ENCODE measurements at regions not wholly inside any gene's neighbourhood (a gene's known extent, or its start where the extent isn't known, plus 50 kb on each side); places are given as distances from the start of the nearest gene placed in this dataset.
A peak's percentile ranks its signal among the peaks of the same experiment; 100 is the strongest.
"Not testable (repeated sequence)": the region's sequence is repeated elsewhere in the genome, so short reads cannot be mapped to it uniquely, and the experiment has no call there.

DNA sequence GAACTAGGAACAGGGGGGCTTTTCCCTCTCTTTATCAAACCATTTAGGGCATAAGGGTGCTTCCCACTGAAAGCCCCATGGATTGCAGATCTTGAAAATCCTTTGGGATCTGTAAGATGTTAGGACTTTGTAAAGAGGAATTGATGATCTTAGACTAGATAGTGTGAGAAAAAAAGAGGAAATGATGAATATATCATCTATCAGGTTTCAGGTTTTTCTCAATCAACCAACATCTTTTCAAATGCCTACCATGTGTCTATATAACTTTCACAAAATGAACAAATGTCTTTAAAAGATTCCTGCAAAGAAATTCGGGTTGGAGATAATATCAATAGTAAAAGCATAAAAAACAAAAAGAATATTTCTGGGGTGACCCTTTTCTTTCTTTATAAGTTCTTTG lies 50.1 kb downstream of the KCNC4 start:
- DNase-seq (ENCODE audit: low spot score) = no peak

DNA sequence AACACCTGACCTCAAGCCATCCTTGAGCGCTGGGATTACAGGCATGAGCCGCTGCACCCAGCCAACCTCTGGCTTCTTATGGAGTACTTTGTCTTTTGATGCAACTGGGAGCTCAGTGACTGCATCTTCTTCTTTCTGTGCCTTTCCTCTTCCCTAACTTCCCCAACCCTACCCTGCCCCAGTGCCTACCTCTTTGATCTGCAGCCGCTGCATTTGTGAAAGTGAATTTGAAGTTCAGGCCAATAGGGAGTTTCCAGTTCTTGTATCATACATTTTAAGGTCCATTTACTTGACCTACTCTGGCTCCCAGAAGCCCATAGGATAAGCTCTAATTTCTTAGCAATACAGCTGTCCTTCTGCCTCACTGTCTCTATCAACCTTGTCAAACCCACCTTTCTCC lies 52.2 kb downstream of the KCNC4 start:
- DNase-seq (ENCODE audit: low spot score) = no peak

DNA sequence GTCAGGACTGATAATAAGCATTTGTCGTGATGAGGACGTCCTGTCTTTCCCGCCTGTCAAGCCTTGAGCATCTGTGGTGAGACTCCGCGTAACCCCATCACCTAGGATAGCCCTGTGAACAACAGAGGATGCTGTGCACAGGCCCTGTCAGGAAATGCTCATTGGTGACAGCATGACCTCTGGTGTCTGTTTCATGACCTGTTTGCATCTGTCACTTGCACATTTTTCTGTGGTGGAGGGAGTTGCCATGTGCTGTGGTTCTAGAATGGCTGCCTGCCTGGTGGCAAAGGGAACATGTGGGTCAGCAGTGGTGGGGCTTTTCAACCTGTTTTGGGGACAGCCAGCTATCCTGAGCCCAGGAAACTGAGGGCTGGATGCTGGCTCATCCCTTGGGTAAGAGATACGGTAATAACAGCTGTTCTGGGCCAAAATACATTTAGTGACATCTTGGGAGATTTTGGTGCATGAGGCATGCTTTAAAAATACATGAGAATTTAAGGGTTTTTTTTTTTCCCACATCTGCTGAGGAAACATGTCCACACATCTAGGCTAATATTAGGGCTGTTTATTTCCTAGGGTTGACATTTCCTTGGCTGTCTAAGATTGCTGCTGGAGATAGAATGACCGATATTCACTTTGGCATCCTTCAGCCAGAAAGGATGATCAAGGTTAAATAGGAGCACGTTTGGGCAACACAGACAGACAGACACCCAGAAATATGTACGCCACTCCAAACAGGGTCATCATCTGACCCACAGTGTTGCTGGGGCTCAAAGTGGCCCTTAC lies 52.9 kb downstream of the KCNC4 start:
- peak; percentile 20 for DNase-seq (ENCODE audit: low spot score)

DNA sequence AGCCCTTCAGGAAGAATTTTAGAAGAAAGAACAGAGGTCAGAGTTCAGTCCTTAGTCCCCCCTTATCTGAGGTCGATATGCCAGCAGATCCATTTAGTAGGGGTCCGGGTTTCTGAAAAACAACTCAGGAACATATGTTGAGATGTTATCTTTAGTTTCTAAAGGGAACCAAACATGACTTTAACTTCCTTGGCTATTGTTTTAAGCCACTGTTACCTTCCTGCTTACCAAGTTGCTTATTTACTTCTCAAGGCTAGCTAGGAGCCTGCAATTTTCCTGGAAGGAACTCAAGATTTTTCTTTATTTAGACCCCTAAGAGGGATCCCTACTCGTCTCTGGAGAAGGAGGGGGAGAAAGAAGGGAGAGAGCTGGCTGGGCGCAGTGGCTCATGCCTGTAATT lies 54.3 kb downstream of the KCNC4 start:
- no peak for DNase-seq (ENCODE audit: low spot score)

DNA sequence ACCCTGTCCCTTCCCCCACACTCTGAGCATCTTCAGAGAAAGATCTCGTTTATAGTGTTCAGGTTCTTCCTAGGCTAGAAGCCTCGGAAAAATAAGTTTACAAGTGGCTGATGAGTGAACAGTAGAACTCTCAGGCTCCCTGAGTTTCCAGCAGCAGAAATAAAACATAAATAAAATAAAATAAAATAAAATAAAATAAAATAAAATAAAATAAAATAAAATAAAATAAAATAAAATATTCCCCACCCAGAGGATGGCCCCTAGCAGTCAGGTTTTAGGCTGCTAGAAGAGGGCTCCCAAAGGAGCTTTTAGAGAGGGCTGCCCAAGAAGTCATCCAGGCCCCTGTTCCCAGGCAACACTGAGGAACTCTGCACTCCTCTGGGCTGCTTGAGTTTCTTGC lies 55.1 kb downstream of the KCNC4 start:
- DNase-seq (ENCODE audit: low spot score) = no peak

DNA sequence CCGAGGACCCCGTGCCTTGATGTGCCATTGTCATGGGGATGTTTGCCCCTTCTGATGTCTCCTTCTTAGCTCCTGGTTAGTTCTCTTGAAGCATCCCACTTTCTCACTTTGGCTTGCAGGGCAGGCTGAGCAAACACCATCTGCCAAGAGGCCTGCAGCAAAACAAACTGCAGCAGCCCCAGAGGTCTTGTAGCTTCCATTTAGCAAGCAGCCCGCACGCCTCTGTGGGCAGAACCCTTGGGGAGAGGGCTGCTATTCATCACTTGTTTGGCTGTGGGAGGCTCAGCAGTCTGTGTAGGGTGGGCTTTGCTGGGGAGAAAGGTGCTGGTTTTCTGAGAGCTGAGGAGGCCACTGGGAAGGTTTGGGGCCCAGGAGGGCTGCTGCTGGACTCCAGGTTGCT lies 56.7 kb downstream of the KCNC4 start:
- no peak for DNase-seq (ENCODE audit: low spot score)

DNA sequence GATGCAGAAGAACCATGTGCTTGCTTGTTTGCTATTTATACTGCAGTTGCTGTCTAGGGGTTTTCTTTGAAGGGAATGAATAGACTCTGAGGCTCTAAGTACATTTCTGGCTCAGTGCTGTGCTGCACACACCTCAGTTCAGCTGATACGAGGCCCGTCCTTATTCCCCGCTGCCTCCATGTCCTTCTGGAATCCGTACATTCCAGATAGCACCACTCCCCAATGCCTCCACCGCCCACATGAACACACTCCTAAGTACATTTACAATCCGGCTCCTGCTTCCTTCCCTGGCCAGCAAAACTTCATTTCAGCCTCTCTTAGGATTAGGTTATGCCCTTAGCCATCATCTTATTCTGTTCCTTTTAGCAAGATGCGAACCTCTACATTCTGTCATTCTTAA lies 57.1 kb downstream of the KCNC4 start:
- no peak for DNase-seq (ENCODE audit: low spot score)

DNA sequence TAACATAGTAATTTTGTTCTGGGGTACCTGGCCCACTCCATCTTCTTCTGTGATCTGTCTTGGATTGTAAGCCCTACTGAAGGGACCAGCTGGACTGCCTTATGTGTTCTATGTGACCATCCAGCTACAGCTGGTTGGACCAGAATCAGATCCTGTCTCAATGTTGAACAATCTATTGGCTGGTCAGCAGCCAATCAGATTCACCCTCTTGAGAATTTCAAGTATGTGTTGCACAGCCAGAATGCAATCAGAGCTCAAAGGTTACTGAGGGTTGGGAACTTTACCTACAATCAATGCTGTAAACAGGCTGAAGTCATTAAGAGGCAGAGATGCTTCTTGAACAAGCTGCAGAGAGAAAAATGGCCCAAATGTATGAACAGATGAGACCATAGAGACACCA lies 61.9 kb downstream of the KCNC4 start:
- DNase-seq (ENCODE audit: low spot score) = no peak

DNA sequence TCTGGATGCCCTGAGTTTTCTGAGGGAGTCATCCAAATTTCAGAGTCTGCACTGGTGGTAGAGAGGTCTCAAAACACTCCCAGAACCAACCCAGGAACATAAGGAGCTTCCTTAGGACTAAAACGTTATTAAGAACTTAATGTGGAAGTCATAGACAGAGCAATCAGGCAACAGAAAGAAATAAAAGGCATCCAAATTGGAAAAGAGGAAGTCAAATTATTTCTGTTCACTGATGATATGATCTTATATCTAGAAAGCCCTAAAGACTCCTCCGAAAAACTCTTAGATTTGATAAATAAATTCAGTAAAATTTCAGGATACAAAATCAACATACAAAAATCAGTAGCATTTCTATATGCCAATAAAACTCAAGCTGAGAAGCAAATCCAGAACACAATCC lies 63.7 kb downstream of the KCNC4 start:
- DNase-seq (ENCODE audit: low spot score) = not testable (repeated sequence)

DNA sequence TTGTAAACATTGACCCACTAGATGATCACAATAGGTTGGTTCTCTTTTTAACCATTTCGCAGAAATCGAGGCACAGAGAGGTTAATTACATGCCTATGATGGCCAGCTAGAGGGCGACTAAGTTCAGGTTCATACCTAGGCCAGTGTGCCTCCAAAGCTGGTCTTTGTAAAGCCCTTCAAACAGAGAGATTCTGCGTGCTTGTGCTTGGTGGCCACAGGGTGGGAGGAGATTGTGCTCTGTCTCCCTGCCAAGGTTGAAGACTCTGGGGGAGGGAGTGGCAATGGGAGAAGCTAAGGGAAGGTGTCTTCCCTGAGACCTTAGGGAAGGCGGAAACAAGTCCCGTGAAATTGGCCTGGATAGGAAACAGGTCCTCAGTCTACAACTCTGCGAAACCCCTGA lies 59.1 kb upstream of the RBM15 start:
- no peak for DNase-seq (ENCODE audit: low spot score)

DNA sequence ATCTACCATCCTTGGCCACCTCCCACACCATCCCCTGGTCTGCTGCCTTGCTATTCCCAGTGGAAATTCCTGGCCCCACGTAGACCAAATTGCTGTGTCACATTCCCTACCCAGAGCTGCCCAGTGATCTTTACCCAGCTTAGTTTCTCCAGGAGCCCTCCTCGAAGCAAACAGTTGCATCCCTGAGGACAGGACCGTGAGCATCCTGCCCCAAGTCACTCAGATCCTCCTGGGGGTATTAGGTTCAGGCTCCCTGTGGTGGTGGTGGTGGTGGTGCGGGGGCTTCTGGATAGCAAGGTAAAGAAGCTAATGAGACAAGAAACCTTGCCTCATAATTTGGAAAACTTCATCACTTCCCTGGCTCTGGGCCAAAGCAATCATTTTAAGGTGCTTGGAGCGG lies 58.4 kb upstream of the RBM15 start:
- no peak for DNase-seq (ENCODE audit: low spot score)

DNA sequence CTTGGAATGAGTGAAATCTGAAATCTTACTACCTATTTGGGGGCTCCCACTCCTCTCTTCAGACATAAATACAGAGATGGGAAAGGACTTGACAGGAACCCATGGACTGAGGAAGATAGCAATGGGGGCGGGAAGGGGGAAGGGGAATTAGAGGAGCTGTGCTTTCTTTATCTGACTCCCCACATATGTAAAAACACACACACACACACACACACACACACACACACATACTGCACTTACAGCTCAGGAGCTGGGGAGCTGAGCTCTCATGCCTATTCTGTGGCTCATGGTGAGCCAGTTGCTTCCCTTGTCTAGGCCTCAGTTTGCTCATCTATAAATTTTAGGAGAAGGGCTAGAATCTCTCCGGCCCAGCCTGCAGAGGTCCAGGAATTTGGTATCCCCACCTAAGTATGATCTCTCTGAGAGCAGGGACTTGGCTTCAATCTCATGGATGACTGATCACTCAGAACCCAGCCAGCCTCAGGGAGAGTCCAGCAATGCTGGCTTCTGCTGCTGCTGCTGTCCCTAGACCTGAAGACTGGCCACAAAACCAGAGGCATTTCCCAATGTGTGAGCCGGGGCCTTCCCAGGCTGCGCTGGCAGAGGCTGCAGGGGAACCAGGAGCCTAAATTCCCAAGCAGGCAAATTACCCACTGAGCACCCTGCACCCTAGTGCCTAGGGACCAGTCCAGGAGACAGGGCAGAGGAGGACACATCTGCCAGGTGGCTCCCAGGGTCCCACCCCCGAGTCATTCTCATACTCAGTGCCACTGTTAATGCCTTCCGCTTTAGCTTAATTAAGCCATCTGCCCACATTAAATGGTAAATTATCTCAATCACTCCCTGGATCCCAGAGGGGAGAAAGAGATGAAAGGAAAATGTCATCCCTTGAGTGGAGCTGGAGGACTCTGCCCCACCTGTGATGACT lies 57.5 kb upstream of the RBM15 start:
- no peak for DNase-seq (ENCODE audit: low spot score)

DNA sequence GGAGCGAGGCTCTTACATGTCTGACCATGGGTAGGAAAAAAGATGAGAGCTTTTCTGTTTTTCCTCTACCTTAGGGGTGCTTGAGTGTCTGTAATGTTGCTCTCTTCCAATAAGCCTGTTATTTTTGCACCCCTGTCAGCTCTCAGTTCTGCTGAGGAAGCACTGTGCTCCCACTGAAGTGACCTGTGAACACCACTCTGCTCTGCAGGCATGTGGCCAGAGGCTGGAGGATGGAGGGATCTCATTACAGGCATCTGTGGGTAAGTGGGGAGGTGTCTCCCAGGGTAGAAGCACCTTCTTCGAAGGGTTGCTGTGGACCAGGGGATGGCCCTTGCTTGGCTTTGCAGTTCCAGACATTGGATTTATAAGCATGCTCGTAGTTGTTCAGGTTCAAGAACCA lies 56.8 kb upstream of the RBM15 start:
- DNase-seq (ENCODE audit: low spot score) = no peak

DNA sequence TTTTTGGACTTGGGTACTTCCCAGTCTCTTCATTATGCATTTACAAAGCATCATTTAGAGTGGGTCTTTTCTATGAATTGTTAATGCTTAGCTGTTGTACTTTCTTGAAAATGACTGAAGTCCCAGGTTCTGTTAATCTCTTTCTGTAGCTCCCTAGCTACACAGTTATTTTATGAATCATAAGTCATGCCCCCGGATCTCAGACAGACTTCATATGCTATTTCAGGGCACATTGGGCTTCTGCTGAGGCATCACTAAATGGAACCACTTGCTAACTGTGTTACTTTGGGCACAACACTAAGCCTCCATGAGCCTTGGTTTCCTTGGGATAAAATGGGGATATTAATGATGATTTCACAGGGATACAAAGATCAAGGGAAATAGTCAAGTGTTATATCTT lies 55.5 kb upstream of the RBM15 start:
- DNase-seq (ENCODE audit: low spot score) = no peak

DNA sequence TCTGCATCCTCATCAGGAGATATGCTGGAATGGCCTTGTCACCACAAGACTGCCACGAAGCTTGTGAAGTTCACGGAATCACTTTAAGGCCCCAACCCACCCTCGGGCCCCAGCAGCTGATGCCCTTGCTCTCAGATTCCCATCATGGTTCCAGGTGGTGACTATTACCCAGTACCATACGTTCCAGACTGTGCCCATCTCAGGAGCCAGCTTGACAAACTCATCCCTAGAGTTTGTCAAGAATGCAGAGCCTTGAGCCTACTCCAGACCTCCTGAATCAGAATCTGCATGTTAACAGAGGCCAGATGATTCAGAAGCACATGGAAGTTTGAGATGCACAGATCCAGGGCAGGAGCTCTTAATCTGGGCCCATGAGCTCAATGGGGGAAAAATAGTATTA lies 53.9 kb upstream of the RBM15 start:
- no peak for DNase-seq (ENCODE audit: low spot score)

DNA sequence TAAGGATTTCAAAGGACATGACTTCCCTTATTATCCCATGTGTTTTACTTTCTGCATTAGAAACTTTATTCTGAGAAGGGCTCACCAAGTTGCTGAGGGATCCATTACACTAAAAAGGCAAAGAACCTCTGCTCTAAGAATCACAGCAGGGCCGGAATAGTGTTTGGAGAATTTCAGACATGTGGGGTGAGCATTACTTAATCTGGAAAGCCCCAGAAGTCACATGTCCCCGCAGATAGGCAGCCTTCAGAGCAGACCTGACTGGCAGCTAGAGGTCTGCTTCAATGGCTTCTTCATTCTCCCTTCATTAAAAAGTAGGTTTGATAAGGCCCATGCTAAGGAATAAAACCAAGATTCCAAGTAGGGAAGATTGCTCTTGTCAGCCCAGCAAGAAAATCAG lies 52.6 kb upstream of the RBM15 start:
- DNase-seq (ENCODE audit: low spot score) = no peak

DNA sequence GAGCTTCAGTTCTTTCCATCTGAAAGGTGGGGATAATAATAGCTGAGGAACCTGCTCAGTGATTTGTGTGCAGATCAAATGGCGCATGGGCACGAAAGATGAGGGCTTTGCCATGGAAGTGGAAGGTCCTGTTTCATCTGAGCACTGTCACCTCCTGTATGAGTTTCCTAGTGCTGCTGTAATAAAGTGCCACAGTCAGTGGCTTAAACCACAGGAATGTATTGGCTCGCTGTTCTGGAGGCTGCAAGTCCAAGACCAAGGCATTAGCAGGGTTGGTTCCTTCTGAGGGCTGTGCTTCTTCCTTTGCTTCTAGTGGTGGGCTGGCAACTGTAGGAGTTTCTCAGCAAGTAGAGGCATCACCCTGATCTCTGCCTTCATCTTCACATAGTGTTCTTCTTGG lies 51.1 kb upstream of the RBM15 start:
- no peak for DNase-seq (ENCODE audit: low spot score)
